Spleen (tissue), 11 donors: ENCODE measurements at regions not wholly inside any gene's neighbourhood (a gene's known extent, or its start where the extent isn't known, plus 50 kb on each side); places are given as distances from the start of the nearest gene placed in this dataset.

ENCODE experiments used
- DNase-seq: peaks from one replicate; pipeline ENCODE4 v3.0.0-alpha.2; 2020
- H3K27ac ChIP-seq, 8 donors: fragments of 200-600 bp; sonication (generic) in 7 of 8; 1 replicate in 4 of 8; 2 replicates in 4 of 8; pipeline versions ENCODE4 v1.5.0 to v1.8.0; 2016 to 2021; ENCODE audit warnings: inconsistent platforms in 4 of 8, mild to moderate bottlenecking in 4 of 8, moderate library complexity in 1 of 8
- H3K27me3 ChIP-seq, 7 donors: fragments of 200-600 bp; sonication (generic) in 6 of 7; replicated peaks in 1 of 7; 1 replicate in 4 of 7; 2 replicates in 3 of 7; pipeline versions ENCODE4 v1.5.0 to v1.8.0; 2016 to 2021; ENCODE audit warnings: inconsistent platforms in 3 of 7, mild to moderate bottlenecking in 1 of 7
- H3K36me3 ChIP-seq, 6 donors: fragments of 200-600 bp; sonication (generic) in 5 of 6; 1 replicate in 4 of 6; 2 replicates in 2 of 6; pipeline versions ENCODE4 v1.5.0 to v1.8.0; 2016 to 2021; ENCODE audit warnings: inconsistent platforms in 2 of 6
- H3K4me1 ChIP-seq, 6 donors: fragments of 200-600 bp; sonication (generic) in 5 of 6; 1 replicate in 3 of 6; 2 replicates in 3 of 6; pipeline versions ENCODE4 v1.5.0 to v1.8.0; 2016 to 2021; ENCODE audit warnings: inconsistent platforms in 3 of 6
- H3K4me3 ChIP-seq, 8 donors: fragments of 200-600 bp; sonication (generic) in 7 of 8; 1 replicate in 4 of 8; 2 replicates in 4 of 8; pipeline versions ENCODE4 v1.5.0 to v1.8.0; 2016 to 2021; ENCODE audit warnings: inconsistent platforms in 4 of 8, mild to moderate bottlenecking in 4 of 8, moderate library complexity in 2 of 8
- H3K9me3 ChIP-seq, 8 donors: fragments of 200-600 bp; sonication (generic) in 7 of 8; 1 replicate in 4 of 8; 2 replicates in 4 of 8; pipeline versions ENCODE4 v1.5.0 to v1.8.0; 2016 to 2021; ENCODE audit warnings: inconsistent platforms in 4 of 8
- CTCF ChIP-seq, 11 experiments: fragments of 200-600 bp in 7 of 11; fragments of 450-650 bp in 4 of 11; sonication (generic) in 4 of 11; IDR thresholded peaks in 8 of 11; conservative IDR thresholded peaks in 3 of 11; 1 replicate in 7 of 11; 2 replicates in 4 of 11; pipeline versions ENCODE4 v1.4.0 to v1.8.0; 2016 to 2021; ENCODE audit warnings: antibody characterized with exemption in 11 of 11, inconsistent platforms in 4 of 11, mild to moderate bottlenecking in 1 of 11
- POLR2A ChIP-seq, 3 donors: fragments of 450-650 bp; IDR thresholded peaks; one replicate each; pipeline ENCODE4 v1.5.1; 2017; ENCODE audit warnings: antibody characterized with exemption in 3 of 3, mild to moderate bottlenecking in 1 of 3
- POLR2AphosphoS5 ChIP-seq, 3 donors: sonication (generic); formaldehyde crosslinking; IDR thresholded peaks; one replicate each; pipeline ENCODE4 v1.5.1; 2017; ENCODE audit warnings: antibody characterized with exemption in 3 of 3
- WGBS, 5 donors: extraction: QIAGEN DNeasy Blood & Tissue Kit in 3 of 5; methylation state at CpG; one replicate each; pipeline versions ENCODE4 v1.1.5 to v1.1.7; 2013 to 2018; 5-methylcytosine and 5-hydroxymethylcytosine counted together
- intact Hi-C: fragments of 100-400 bp; cut with DNase I; formaldehyde crosslinking; loops from one replicate; pipeline ENCODE4 v1.15.0; 2023; ENCODE audit warnings: low total_unique reads
- donor health status: healthy with polysubstance abuse.
- donor health status: DM: no; HTN: no; CAD: no; lungs with moderate emphysema.
- donor health status: DM: no; HTN: no; CAD: no.
- donor health status: Bipolar disorder and iron deficiency.
- donor health status: healthy.
- donor health status: DM: no; HTN: no; CAD: no.
- donor health status: DM: yes; HTN: yes; CAD: no.

- intact Hi-C loops, result no loop called here
- peaks cover 0 to 37% (median 0%) of the 10 kb centered on the region in 7 donors for H3K27me3 ChIP-seq
- H3K9me3 ChIP-seq, result no peaks in the 10 kb centered on the region
These were observed 350.3 kb downstream of the MTX2 start for GRCh38 chr2:176619504-176619903.

GRCh38 chr2:176621350-176621749 lies 352.1 kb downstream of the MTX2 start:
- intact Hi-C loops, result no loop called here

More at GRCh38 chr2:176619504-176619903, 350.3 kb downstream of the MTX2 start:
- no peak for DNase-seq
- Histone ChIP-seq H3K36me3 (no peaks in the 10 kb centered on the region), H3K4me1 (no peaks in the 10 kb centered on the region), H3K27ac (no peak overlapping the region), H3K4me3 (no peak overlapping the region)
- no peak for TF ChIP-seq POLR2A (IDR thresholded peaks at IDR 0.05)
- no peak for TF ChIP-seq POLR2AphosphoS5 (IDR thresholded peaks at IDR 0.05)
- 82 to 94% (median 90%) methylated on average over 6 of the region's 6 CpGs for WGBS, 5 donors

GRCh38 chr2:176622792-176623191 lies 353.6 kb downstream of the MTX2 start:
- no peak for DNase-seq
- H3K27me3 ChIP-seq, result peaks cover 0 to 60% (median 0%) of the 10 kb centered on the region in 7 donors
- intact Hi-C loops, result no loop called here
- TF ChIP-seq CTCF (IDR thresholded peaks at IDR 0.05 in 8 of 11, conservative IDR thresholded peaks at IDR 0.05 in 3 of 11) (no peak), POLR2A (IDR thresholded peaks at IDR 0.05) (no peak), POLR2AphosphoS5 (IDR thresholded peaks at IDR 0.05) (no peak)
- WGBS, 5 donors, result 86 to 92% (median 90%) methylated on average over 4 of the region's 4 CpGs
- no peak overlapping the region for H3K27ac ChIP-seq
- H3K36me3 ChIP-seq, result no peaks in the 10 kb centered on the region
- H3K4me3 ChIP-seq, result no peak overlapping the region
- no peaks in the 10 kb centered on the region for H3K9me3 ChIP-seq
- H3K4me1 ChIP-seq, result no peaks in the 10 kb centered on the region

More at GRCh38 chr2:176621350-176621749, 352.1 kb downstream of the MTX2 start:
- WGBS, 5 donors, result 71 to 90% (median 85%) methylated on average over 7 of the region's 7 CpGs
- DNase-seq, result no peak
- Histone ChIP-seq H3K27ac (no peak overlapping the region), H3K36me3 (no peaks in the 10 kb centered on the region), H3K27me3 (peaks cover 0 to 46% (median 0%) of the 10 kb centered on the region in 7 donors), H3K4me3 (no peak overlapping the region), H3K9me3 (no peaks in the 10 kb centered on the region), H3K4me1 (no peaks in the 10 kb centered on the region)
- TF ChIP-seq POLR2A (IDR thresholded peaks at IDR 0.05) (no peak), POLR2AphosphoS5 (IDR thresholded peaks at IDR 0.05) (no peak), CTCF (IDR thresholded peaks at IDR 0.05 in 8 of 11, conservative IDR thresholded peaks at IDR 0.05 in 3 of 11) (no peak)

- no peak for DNase-seq
- TF ChIP-seq CTCF (IDR thresholded peaks at IDR 0.05 in 8 of 11, conservative IDR thresholded peaks at IDR 0.05 in 3 of 11), result no peak
- TF ChIP-seq POLR2AphosphoS5 (IDR thresholded peaks at IDR 0.05), result no peak
- TF ChIP-seq POLR2A (IDR thresholded peaks at IDR 0.05), result no peak
- intact Hi-C loops, result no loop called here
- Histone ChIP-seq H3K36me3 (no peaks in the 10 kb centered on the region), H3K4me1 (no peaks in the 10 kb centered on the region), H3K9me3 (no peaks in the 10 kb centered on the region), H3K27ac (no peak overlapping the region), H3K27me3 (peaks cover 0 to 44% (median 0%) of the 10 kb centered on the region in 7 donors), H3K4me3 (no peak overlapping the region)
- 78 to 88% (median 87%) methylated on average over 8 of the region's 8 CpGs for WGBS, 5 donors
These were observed 357.6 kb downstream of the MTX2 start for GRCh38 chr2:176626796-176627195.

GRCh38 chr2:176628438-176628837 lies 359.2 kb downstream of the MTX2 start:
- no peak for DNase-seq
- intact Hi-C loops, result no loop called here
- Histone ChIP-seq H3K36me3 (no peaks in the 10 kb centered on the region), H3K27me3 (peaks cover 0 to 44% (median 0%) of the 10 kb centered on the region in 7 donors), H3K4me3 (no peak overlapping the region), H3K9me3 (no peaks in the 10 kb centered on the region), H3K4me1 (no peaks in the 10 kb centered on the region), H3K27ac (no peak overlapping the region)
- TF ChIP-seq POLR2A (IDR thresholded peaks at IDR 0.05) (no peak), CTCF (IDR thresholded peaks at IDR 0.05 in 8 of 11, conservative IDR thresholded peaks at IDR 0.05 in 3 of 11) (no peak), POLR2AphosphoS5 (IDR thresholded peaks at IDR 0.05) (no peak)
